ENCODE measurements at regions not wholly inside any gene's neighbourhood (a gene's known extent, or its start where the extent isn't known, plus 50 kb on each side); places are given as distances from the start of the nearest gene placed in this dataset.

- no peaks in the 10 kb centered on the region for H3K4me1 ChIP-seq (ENCODE audit: insufficient read depth, low read length, poor library complexity, severe bottlenecking)
- H3K9me2 ChIP-seq (replicated peaks; ENCODE audit: low read depth, low read length), result no peaks in the 10 kb centered on the region
- no peaks in the 10 kb centered on the region for H3K79me2 ChIP-seq (ENCODE audit: insufficient read depth, low read length)
- H3K4me2 ChIP-seq (ENCODE audit: low read depth, low read length, poor library complexity, severe bottlenecking), result no peak overlapping the region
- no peaks in the 10 kb centered on the region for H3K36me3 ChIP-seq (ENCODE audit: insufficient read depth, low read length)
- H3K9me3 ChIP-seq (ENCODE audit: insufficient read depth, low read depth, low read length), result no peaks in the 10 kb centered on the region
- TF ChIP-seq EZH2phosphoT487 (IDR thresholded peaks at IDR 0.05; ENCODE audit: borderline replicate concordance), result no peak
- TF ChIP-seq, protein P1, sequence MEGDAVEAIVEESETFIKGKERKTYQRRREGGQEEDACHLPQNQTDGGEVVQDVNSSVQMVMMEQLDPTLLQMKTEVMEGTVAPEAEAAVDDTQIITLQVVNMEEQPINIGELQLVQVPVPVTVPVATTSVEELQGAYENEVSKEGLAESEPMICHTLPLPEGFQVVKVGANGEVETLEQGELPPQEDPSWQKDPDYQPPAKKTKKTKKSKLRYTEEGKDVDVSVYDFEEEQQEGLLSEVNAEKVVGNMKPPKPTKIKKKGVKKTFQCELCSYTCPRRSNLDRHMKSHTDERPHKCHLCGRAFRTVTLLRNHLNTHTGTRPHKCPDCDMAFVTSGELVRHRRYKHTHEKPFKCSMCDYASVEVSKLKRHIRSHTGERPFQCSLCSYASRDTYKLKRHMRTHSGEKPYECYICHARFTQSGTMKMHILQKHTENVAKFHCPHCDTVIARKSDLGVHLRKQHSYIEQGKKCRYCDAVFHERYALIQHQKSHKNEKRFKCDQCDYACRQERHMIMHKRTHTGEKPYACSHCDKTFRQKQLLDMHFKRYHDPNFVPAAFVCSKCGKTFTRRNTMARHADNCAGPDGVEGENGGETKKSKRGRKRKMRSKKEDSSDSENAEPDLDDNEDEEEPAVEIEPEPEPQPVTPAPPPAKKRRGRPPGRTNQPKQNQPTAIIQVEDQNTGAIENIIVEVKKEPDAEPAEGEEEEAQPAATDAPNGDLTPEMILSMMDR (conservative IDR thresholded peaks at IDR 0.05; ENCODE audit: low read length), result no peak
- H2AFZ ChIP-seq (ENCODE audit: low read length), result no peak overlapping the region
- no peaks in the 10 kb centered on the region for H3F3A ChIP-seq (ENCODE audit: low read depth)
- H3K4me3 ChIP-seq (ENCODE audit: low read length, poor library complexity, severe bottlenecking), result no peak overlapping the region
- no peaks in the 10 kb centered on the region for H4K20me1 ChIP-seq (ENCODE audit: insufficient read depth, low read length, poor library complexity, severe bottlenecking)
- H3K27me3 ChIP-seq (ENCODE audit: insufficient read depth, low read length, poor library complexity, severe bottlenecking), result no peaks in the 10 kb centered on the region
- H3K9ac ChIP-seq (ENCODE audit: low read depth, low read length, poor library complexity, severe bottlenecking), result no peak overlapping the region
Observed at GRCh38 chr15:95604634-95605036, 725.9 kb upstream of the NR2F2 start.

DNA sequence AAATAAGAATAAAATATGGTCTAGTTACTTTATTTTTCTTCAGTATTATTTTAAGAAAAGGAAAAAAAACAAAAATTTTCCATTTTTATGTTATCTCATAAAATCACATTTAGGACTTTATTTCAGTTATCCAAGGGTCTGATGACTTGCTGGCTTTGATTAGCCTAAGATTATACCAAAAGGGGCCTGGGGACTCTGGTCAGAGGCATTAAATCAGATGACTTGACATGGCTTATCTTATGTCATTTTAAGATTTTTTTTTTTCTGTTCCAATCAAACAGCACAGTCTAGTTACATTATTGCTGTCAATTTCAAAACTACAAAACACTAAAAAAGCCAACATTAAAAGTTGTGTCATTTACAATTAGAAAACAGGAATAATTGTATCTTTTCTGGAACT lies 725.4 kb upstream of the NR2F2 start:
- no peak overlapping the region for H3K4me3 ChIP-seq (ENCODE audit: low read length, poor library complexity, severe bottlenecking)
- H3K79me2 ChIP-seq (ENCODE audit: insufficient read depth, low read length), result no peaks in the 10 kb centered on the region
- no peaks in the 10 kb centered on the region for H3F3A ChIP-seq (ENCODE audit: low read depth)
- TF ChIP-seq, protein P1 (conservative IDR thresholded peaks at IDR 0.05; ENCODE audit: low read length), result no peak
- TF ChIP-seq EZH2phosphoT487 (IDR thresholded peaks at IDR 0.05; ENCODE audit: borderline replicate concordance), result no peak
- H3K9me2 ChIP-seq (replicated peaks; ENCODE audit: low read depth, low read length), result no peaks in the 10 kb centered on the region
- no peaks in the 10 kb centered on the region for H3K27me3 ChIP-seq (ENCODE audit: insufficient read depth, low read length, poor library complexity, severe bottlenecking)
- H2AFZ ChIP-seq (ENCODE audit: low read length), result no peak overlapping the region
- no peaks in the 10 kb centered on the region for H3K36me3 ChIP-seq (ENCODE audit: insufficient read depth, low read length)
- H3K4me1 ChIP-seq (ENCODE audit: insufficient read depth, low read length, poor library complexity, severe bottlenecking), result no peaks in the 10 kb centered on the region
- H3K9ac ChIP-seq (ENCODE audit: low read depth, low read length, poor library complexity, severe bottlenecking), result no peak overlapping the region
- H3K4me2 ChIP-seq (ENCODE audit: low read depth, low read length, poor library complexity, severe bottlenecking), result no peak overlapping the region
- no peaks in the 10 kb centered on the region for H3K9me3 ChIP-seq (ENCODE audit: insufficient read depth, low read depth, low read length)
- H4K20me1 ChIP-seq (ENCODE audit: insufficient read depth, low read length, poor library complexity, severe bottlenecking), result no peaks in the 10 kb centered on the region

DNA sequence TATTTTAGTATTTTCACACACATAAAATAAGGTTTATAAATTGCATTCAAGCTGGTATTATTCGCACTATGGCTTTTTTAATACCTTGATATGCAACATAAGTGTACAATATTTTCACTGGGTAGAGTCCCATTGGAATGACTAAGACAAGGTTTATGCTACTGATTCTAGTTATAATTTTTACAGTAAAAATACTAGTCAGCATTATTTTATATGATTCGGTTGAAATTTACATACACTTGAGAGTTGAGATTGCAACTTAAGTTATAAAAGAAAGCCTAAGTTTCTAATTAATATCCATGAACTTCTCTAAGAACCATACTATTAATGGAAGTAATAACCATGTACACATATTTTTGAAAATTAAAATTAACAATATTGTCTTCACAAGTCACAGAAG lies 723.9 kb upstream of the NR2F2 start:
- Histone ChIP-seq H3F3A (ENCODE audit: low read depth) (no peaks in the 10 kb centered on the region), H3K9me2 (replicated peaks; ENCODE audit: low read depth, low read length) (no peaks in the 10 kb centered on the region), H3K9ac (ENCODE audit: low read depth, low read length, poor library complexity, severe bottlenecking) (no peak overlapping the region), H3K4me3 (ENCODE audit: low read length, poor library complexity, severe bottlenecking) (no peak overlapping the region), H3K36me3 (ENCODE audit: insufficient read depth, low read length) (no peaks in the 10 kb centered on the region), H4K20me1 (ENCODE audit: insufficient read depth, low read length, poor library complexity, severe bottlenecking) (no peaks in the 10 kb centered on the region), H2AFZ (ENCODE audit: low read length) (no peak overlapping the region), H3K4me1 (ENCODE audit: insufficient read depth, low read length, poor library complexity, severe bottlenecking) (no peaks in the 10 kb centered on the region), H3K27me3 (ENCODE audit: insufficient read depth, low read length, poor library complexity, severe bottlenecking) (no peaks in the 10 kb centered on the region), H3K4me2 (ENCODE audit: low read depth, low read length, poor library complexity, severe bottlenecking) (no peak overlapping the region), H3K79me2 (ENCODE audit: insufficient read depth, low read length) (no peaks in the 10 kb centered on the region), H3K9me3 (ENCODE audit: insufficient read depth, low read depth, low read length) (no peaks in the 10 kb centered on the region)
- no peak for TF ChIP-seq EZH2phosphoT487 (IDR thresholded peaks at IDR 0.05; ENCODE audit: borderline replicate concordance)
- TF ChIP-seq, protein P1 (conservative IDR thresholded peaks at IDR 0.05; ENCODE audit: low read length), result no peak
